CD8-positive, alpha-beta memory T cell (primary cell): ENCODE measurements at regions not wholly inside any gene's neighbourhood (a gene's known extent, or its start where the extent isn't known, plus 50 kb on each side); places are given as distances from the start of the nearest gene placed in this dataset.

ENCODE experiments used
- CTCF ChIA-PET: fragments of 350-600 bp; sonication (Branson Sonifier 250); formaldehyde crosslinking; loops from one replicate; lab custom pipeline; 2021; ENCODE audit warnings: antibody characterized with exemption; lab: Charles Lee
- POLR2A ChIA-PET: fragments of 350-600 bp; sonication (Branson Sonifier 250); formaldehyde crosslinking; loops from one replicate; lab custom pipeline; 2021; ENCODE audit warnings: antibody characterized with exemption; lab: Charles Lee
- DNase-seq, 5 donors: peaks; one replicate each; pipeline versions ENCODE4 v3.0.0 to v3.0.0-alpha.2; 2020 to 2022; ENCODE audit warnings: mixed read lengths in 1 of 5
- H3K27ac ChIP-seq: one replicate; pipeline ENCODE4 v1.7.0; 2013; ENCODE audit warnings: low read depth, mild to moderate bottlenecking, low read length, moderate library complexity
- H3K27me3 ChIP-seq: 2 replicates; pipeline ENCODE4 v1.7.0; 2013; ENCODE audit warnings: low read length, mild to moderate bottlenecking; ENCODE audit not compliant: insufficient read depth, poor library complexity, severe bottlenecking
- H3K36me3 ChIP-seq: 2 replicates; pipeline ENCODE4 v1.7.0; 2013; ENCODE audit warnings: mild to moderate bottlenecking, low read length, moderate library complexity; ENCODE audit not compliant: insufficient read depth
- H3K4me1 ChIP-seq: 2 replicates; pipeline ENCODE4 v1.7.0; 2013; ENCODE audit warnings: mild to moderate bottlenecking, low read length, moderate library complexity; ENCODE audit not compliant: insufficient read depth
- H3K4me3 ChIP-seq: 2 replicates; pipeline ENCODE4 v1.7.0; 2013; ENCODE audit warnings: mild to moderate bottlenecking, low read length
- H3K9me3 ChIP-seq: 2 replicates; pipeline ENCODE4 v1.7.0; 2013; ENCODE audit warnings: mild to moderate bottlenecking, low read length
- H3K27ac Mint-ChIP-seq, 8 donors: one replicate each; pipeline ENCODE4 v1.8.0; 2020 to 2021; ENCODE audit warnings: mixed read lengths in 8 of 8, mild to moderate bottlenecking in 6 of 8, inconsistent platforms in 3 of 8, moderate library complexity in 3 of 8
- H3K27me3 Mint-ChIP-seq, 2 donors: one replicate each; pipeline ENCODE4 v1.8.0; 2020 to 2021; ENCODE audit warnings: mixed read lengths in 2 of 2, mild to moderate bottlenecking in 1 of 2, moderate library complexity in 1 of 2
- H3K36me3 Mint-ChIP-seq, 3 donors: one replicate each; pipeline ENCODE4 v1.8.0; 2020 to 2021; ENCODE audit warnings: mixed read lengths in 3 of 3, inconsistent platforms in 1 of 3, mild to moderate bottlenecking in 1 of 3
- H3K4me1 Mint-ChIP-seq, 3 donors: one replicate each; pipeline ENCODE4 v1.8.0; 2020 to 2021; ENCODE audit warnings: mixed read lengths in 3 of 3, inconsistent platforms in 1 of 3, mild to moderate bottlenecking in 1 of 3
- H3K4me3 Mint-ChIP-seq, 7 donors: one replicate each; pipeline ENCODE4 v1.8.0; 2020 to 2021; ENCODE audit warnings: mixed read lengths in 7 of 7, mild to moderate bottlenecking in 6 of 7, moderate library complexity in 4 of 7, inconsistent platforms in 2 of 7
- H3K9me3 Mint-ChIP-seq, 5 donors: one replicate each; pipeline ENCODE4 v1.8.0; 2020 to 2022; ENCODE audit warnings: mixed read lengths in 5 of 5, mild to moderate bottlenecking in 3 of 5, moderate library complexity in 2 of 5, inconsistent platforms in 1 of 5

GRCh38 chr15:54917312-54917711 lies 279.4 kb downstream of the RSL24D1 start:
- CTCF ChIA-PET: no interaction called here
- POLR2A ChIA-PET: no interaction called here

GRCh38 chr15:54915380-54915779 lies 281.4 kb downstream of the RSL24D1 start:
- Mint-ChIP-seq H3K4me1 (no peaks in the 10 kb centered on the region), H3K4me3 (no peak overlapping the region), H3K27me3 (peaks cover 0 to 1% of the 10 kb centered on the region in 2 donors), H3K27ac (no peak overlapping the region), H3K36me3 (no peaks in the 10 kb centered on the region), H3K9me3 (peaks cover 0 to 3% (median 0%) of the 10 kb centered on the region in 5 donors)
- POLR2A ChIA-PET: no interaction called here
- no peaks in the 10 kb centered on the region for H3K27me3 ChIP-seq
- no peaks in the 10 kb centered on the region for H3K36me3 ChIP-seq
- CTCF ChIA-PET: no interaction called here
- H3K27ac ChIP-seq: no peak overlapping the region
- H3K9me3 ChIP-seq: no peaks in the 10 kb centered on the region
- DNase-seq: no peak
- H3K4me1 ChIP-seq: no peaks in the 10 kb centered on the region
- no peak overlapping the region for H3K4me3 ChIP-seq

More at GRCh38 chr15:54917312-54917711, 279.4 kb downstream of the RSL24D1 start:
- H3K27ac Mint-ChIP-seq: no peak overlapping the region
- H3K4me1 ChIP-seq: no peaks in the 10 kb centered on the region
- no peak overlapping the region for H3K27ac ChIP-seq
- no peaks in the 10 kb centered on the region for H3K36me3 Mint-ChIP-seq
- H3K27me3 Mint-ChIP-seq: no peaks in the 10 kb centered on the region
- H3K27me3 ChIP-seq: no peaks in the 10 kb centered on the region
- H3K9me3 ChIP-seq: no peaks in the 10 kb centered on the region
- peaks cover 0 to 11% (median 6%) of the 10 kb centered on the region in 5 donors for H3K9me3 Mint-ChIP-seq
- DNase-seq: no peak
- H3K4me3 Mint-ChIP-seq: no peak overlapping the region
- H3K36me3 ChIP-seq: no peaks in the 10 kb centered on the region
- H3K4me3 ChIP-seq: no peak overlapping the region
- no peaks in the 10 kb centered on the region for H3K4me1 Mint-ChIP-seq

GRCh38 chr15:54884312-54884711 lies 312.4 kb downstream of the RSL24D1 start:
- Mint-ChIP-seq H3K27me3 (peaks cover 0 to 2% of the 10 kb centered on the region in 2 donors), H3K36me3 (no peaks in the 10 kb centered on the region), H3K4me3 (no peak overlapping the region), H3K27ac (no peak overlapping the region), H3K4me1 (no peaks in the 10 kb centered on the region), H3K9me3 (peaks cover 5 to 10% (median 9%) of the 10 kb centered on the region in 5 donors)
- no peaks in the 10 kb centered on the region for H3K9me3 ChIP-seq
- ChIA-PET POLR2A (no interaction called here), CTCF (no interaction called here)
- no peak overlapping the region for H3K27ac ChIP-seq
- no peak overlapping the region for H3K4me3 ChIP-seq
- no peaks in the 10 kb centered on the region for H3K36me3 ChIP-seq
- no peaks in the 10 kb centered on the region for H3K4me1 ChIP-seq
- DNase-seq: no peak
- H3K27me3 ChIP-seq: no peaks in the 10 kb centered on the region

- H3K4me3 ChIP-seq: no peak overlapping the region
- DNase-seq: no peak
These were observed 336.8 kb downstream of the RSL24D1 start for GRCh38 chr15:54859982-54860381.

GRCh38 chr15:54854667-54855066 lies 342.1 kb downstream of the RSL24D1 start:
- H3K4me3 Mint-ChIP-seq: no peak overlapping the region
- POLR2A ChIA-PET: no interaction called here

More at GRCh38 chr15:54859982-54860381, 336.8 kb downstream of the RSL24D1 start:
- H3K27me3 ChIP-seq: no peaks in the 10 kb centered on the region
- ChIA-PET CTCF (no interaction called here), POLR2A (no interaction called here)
- no peaks in the 10 kb centered on the region for H3K4me1 ChIP-seq
- Mint-ChIP-seq H3K4me1 (no peaks in the 10 kb centered on the region), H3K27me3 (peaks cover 0 to 5% of the 10 kb centered on the region in 2 donors), H3K27ac (no peak overlapping the region), H3K36me3 (no peaks in the 10 kb centered on the region), H3K9me3 (peaks cover 16 to 21% (median 20%) of the 10 kb centered on the region in 5 donors), H3K4me3 (no peak overlapping the region)
- peaks cover 6% of the 10 kb centered on the region for H3K9me3 ChIP-seq
- no peak overlapping the region for H3K27ac ChIP-seq
- H3K36me3 ChIP-seq: no peaks in the 10 kb centered on the region

GRCh38 chr15:54850101-54850500 lies 346.6 kb downstream of the RSL24D1 start:
- Histone ChIP-seq H3K27ac (no peak overlapping the region), H3K36me3 (no peaks in the 10 kb centered on the region), H3K27me3 (no peaks in the 10 kb centered on the region), H3K9me3 (no peaks in the 10 kb centered on the region), H3K4me1 (no peaks in the 10 kb centered on the region), H3K4me3 (no peak overlapping the region)
- H3K9me3 Mint-ChIP-seq: peaks cover 0 to 7% (median 5%) of the 10 kb centered on the region in 5 donors
- no peak for DNase-seq
- peaks cover 0 to 3% of the 10 kb centered on the region in 2 donors for H3K27me3 Mint-ChIP-seq
- H3K4me3 Mint-ChIP-seq: no peak overlapping the region
- ChIA-PET CTCF (no interaction called here), POLR2A (no interaction called here)
- H3K27ac Mint-ChIP-seq: no peak overlapping the region
- no peaks in the 10 kb centered on the region for H3K4me1 Mint-ChIP-seq
- H3K36me3 Mint-ChIP-seq: no peaks in the 10 kb centered on the region

More at GRCh38 chr15:54854667-54855066, 342.1 kb downstream of the RSL24D1 start:
- CTCF ChIA-PET: no interaction called here
- H3K36me3 ChIP-seq: no peaks in the 10 kb centered on the region
- H3K4me1 Mint-ChIP-seq: no peaks in the 10 kb centered on the region
- H3K4me1 ChIP-seq: no peaks in the 10 kb centered on the region
- no peak for DNase-seq
- no peak overlapping the region for H3K4me3 ChIP-seq
- no peaks in the 10 kb centered on the region for H3K36me3 Mint-ChIP-seq
- H3K9me3 Mint-ChIP-seq: peaks cover 11 to 23% (median 14%) of the 10 kb centered on the region in 5 donors
- peaks cover 0 to 5% of the 10 kb centered on the region in 2 donors for H3K27me3 Mint-ChIP-seq
- H3K27me3 ChIP-seq: no peaks in the 10 kb centered on the region
- no peak overlapping the region for H3K27ac Mint-ChIP-seq
- peaks cover 3% of the 10 kb centered on the region for H3K9me3 ChIP-seq
- H3K27ac ChIP-seq: no peak overlapping the region

- Mint-ChIP-seq H3K27ac (no peak overlapping the region), H3K4me1 (no peaks in the 10 kb centered on the region), H3K27me3 (peaks cover 0 to 6% of the 10 kb centered on the region in 2 donors), H3K4me3 (no peak overlapping the region), H3K36me3 (no peaks in the 10 kb centered on the region), H3K9me3 (peaks cover 0 to 5% (median 0%) of the 10 kb centered on the region in 5 donors)
- no peaks in the 10 kb centered on the region for H3K9me3 ChIP-seq
- no peak for DNase-seq
- H3K4me3 ChIP-seq: no peak overlapping the region
- POLR2A ChIA-PET: no interaction called here
- CTCF ChIA-PET: no interaction called here
- no peaks in the 10 kb centered on the region for H3K36me3 ChIP-seq
- H3K27ac ChIP-seq: no peak overlapping the region
- H3K4me1 ChIP-seq: no peaks in the 10 kb centered on the region
- H3K27me3 ChIP-seq: no peaks in the 10 kb centered on the region
These were observed 353.7 kb downstream of the RSL24D1 start for GRCh38 chr15:54843006-54843405.

GRCh38 chr15:54841701-54842305 lies 354.9 kb downstream of the RSL24D1 start:
- H3K9me3 ChIP-seq: no peaks in the 10 kb centered on the region
- Mint-ChIP-seq H3K4me1 (no peaks in the 10 kb centered on the region), H3K27ac (no peak overlapping the region), H3K36me3 (no peaks in the 10 kb centered on the region), H3K27me3 (peaks cover 0 to 6% of the 10 kb centered on the region in 2 donors), H3K4me3 (no peak overlapping the region), H3K9me3 (peaks cover 0 to 2% (median 0%) of the 10 kb centered on the region in 5 donors)
- ChIA-PET CTCF (no interaction called here), POLR2A (no interaction called here)
- no peaks in the 10 kb centered on the region for H3K36me3 ChIP-seq
- H3K4me1 ChIP-seq: no peaks in the 10 kb centered on the region
- no peak overlapping the region for H3K4me3 ChIP-seq
- H3K27ac ChIP-seq: no peak overlapping the region
- H3K27me3 ChIP-seq: no peaks in the 10 kb centered on the region
- no peak for DNase-seq
